C4-2B (cell line): ENCODE measurements at regions not wholly inside any gene's neighbourhood (a gene's known extent, or its start where the extent isn't known, plus 50 kb on each side); places are given as distances from the start of the nearest gene placed in this dataset.
"Not testable (repeated sequence)": the region's sequence is repeated elsewhere in the genome, so short reads cannot be mapped to it uniquely, and the experiment has no call there.

Experiments used
- H3K27ac ChIP-seq: fragments of 450-650 bp; 2 replicates; pipeline ENCODE4 v1.5.1; 2017
- ZFX ChIP-seq: fragments of 450-650 bp; IDR thresholded peaks from 2 replicates; pipeline ENCODE4 v1.6.1; 2017
- TF ChIP-seq, protein P1 (sequence below): fragments of 450-650 bp; conservative IDR thresholded peaks from 2 replicates; pipeline ENCODE4 v1.5.1; 2017; ENCODE audit warnings: mild to moderate bottlenecking

DNA sequence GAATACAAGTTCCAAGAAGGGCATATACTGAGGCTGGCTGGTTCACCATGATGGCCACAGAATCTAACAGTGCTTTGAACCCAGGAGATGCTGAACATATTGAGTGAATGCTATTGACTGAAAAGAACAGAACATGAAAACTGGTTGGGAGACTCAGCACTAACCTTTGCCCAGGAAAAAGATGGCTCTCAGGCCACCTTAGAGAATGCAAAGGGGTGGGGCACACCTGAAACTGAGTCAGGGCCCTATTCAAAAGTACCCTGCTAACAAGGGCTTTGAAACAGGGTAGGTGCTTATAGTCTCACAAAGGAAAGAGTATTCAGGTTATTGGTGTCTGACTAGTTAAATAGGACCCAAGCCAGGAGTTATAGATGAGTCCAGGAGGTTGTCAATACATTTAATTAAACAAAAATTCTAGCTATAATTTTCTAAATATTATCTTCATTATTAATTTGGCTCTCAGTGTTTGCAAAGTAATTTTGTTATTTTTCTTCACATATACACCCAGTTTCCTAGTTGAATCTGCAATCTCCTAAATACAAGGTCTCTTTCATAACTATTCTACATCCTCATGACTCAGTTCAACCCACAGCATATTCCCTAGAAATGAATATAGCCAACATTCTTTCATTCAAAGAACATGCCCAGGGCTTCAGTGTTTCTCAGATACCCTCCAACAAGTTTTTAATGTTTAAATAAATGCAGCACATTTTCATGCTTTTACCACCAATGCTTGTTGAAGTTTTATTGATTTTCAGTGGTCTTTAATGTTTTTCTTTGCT is 144.2 kb upstream of the RAPGEF2 start:
- no peak overlapping the region for H3K27ac ChIP-seq

DNA sequence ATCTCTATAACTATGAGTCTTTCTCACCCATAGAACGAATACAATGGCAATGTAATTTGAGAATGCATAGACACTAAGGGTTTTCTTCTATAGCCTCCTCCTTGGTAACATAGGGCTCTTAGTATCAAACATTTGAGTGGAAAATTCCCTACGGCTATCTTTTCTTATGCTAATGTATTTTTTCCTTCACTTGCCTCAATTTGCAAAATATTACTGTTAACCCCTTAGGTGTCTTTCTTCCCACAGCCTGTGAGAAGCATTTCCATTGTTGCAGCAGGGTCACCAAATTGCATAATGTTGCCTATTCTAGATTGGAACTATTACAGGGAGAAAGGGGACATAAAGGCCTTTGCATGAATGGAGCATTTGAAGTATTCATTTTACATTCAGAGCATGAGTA is 140.5 kb upstream of the RAPGEF2 start:
- TF ChIP-seq ZFX = no peak
- TF ChIP-seq, protein P1, sequence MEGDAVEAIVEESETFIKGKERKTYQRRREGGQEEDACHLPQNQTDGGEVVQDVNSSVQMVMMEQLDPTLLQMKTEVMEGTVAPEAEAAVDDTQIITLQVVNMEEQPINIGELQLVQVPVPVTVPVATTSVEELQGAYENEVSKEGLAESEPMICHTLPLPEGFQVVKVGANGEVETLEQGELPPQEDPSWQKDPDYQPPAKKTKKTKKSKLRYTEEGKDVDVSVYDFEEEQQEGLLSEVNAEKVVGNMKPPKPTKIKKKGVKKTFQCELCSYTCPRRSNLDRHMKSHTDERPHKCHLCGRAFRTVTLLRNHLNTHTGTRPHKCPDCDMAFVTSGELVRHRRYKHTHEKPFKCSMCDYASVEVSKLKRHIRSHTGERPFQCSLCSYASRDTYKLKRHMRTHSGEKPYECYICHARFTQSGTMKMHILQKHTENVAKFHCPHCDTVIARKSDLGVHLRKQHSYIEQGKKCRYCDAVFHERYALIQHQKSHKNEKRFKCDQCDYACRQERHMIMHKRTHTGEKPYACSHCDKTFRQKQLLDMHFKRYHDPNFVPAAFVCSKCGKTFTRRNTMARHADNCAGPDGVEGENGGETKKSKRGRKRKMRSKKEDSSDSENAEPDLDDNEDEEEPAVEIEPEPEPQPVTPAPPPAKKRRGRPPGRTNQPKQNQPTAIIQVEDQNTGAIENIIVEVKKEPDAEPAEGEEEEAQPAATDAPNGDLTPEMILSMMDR = no peak
- no peak overlapping the region for H3K27ac ChIP-seq

More for the DNA sequence above, 144.2 kb upstream of the RAPGEF2 start:
- no peak for TF ChIP-seq ZFX
- TF ChIP-seq, protein P1 = no peak

DNA sequence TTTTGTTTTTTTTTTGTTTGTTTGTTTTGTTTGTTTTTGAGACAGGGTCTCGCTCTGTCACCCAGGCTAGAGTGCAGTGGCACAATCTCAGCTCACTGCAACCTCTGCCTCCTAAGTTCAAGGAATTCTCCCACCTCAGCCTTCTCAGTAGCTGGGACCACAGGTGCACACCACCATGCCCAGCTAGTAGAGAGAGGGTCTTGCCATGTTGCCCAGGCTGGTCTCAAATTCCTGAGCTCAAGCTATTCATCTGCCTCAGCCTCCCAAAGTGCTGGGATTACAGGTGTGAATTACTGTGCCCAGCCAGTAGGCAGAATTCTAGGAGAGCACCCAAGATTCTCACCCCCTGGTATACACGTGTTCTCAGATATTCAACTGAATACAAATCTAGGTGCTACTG is 139.6 kb upstream of the RAPGEF2 start:
- not testable (repeated sequence) for H3K27ac ChIP-seq

DNA sequence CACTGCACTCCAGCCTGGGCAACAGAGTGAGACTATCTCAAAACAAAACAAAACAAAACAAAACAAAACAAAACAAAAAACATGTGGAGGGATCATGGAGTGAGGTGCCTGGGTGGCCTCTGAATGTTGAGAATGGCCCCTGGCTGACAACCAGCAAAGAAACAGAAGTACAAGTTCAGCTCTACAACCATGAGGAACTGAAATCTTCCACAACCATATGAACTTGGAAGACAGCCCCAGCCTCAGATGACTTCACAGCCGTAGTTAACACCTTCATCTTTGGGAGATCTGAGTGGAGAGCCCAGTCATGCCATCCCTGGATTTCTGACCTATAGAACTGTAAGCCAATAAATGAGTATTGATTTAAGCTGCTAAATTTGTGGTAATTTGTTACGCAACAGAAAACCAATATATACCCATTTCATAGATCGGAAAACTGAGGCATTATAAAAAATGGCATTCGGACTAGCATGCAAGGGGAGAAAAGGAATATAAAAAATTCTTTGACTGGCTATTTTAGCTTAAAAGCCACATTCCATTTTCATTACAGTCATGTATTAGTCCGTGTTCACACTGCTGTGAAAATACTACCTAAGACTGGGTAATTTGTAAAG is 138.7 kb upstream of the RAPGEF2 start:
- TF ChIP-seq, protein P1 = no peak
- TF ChIP-seq ZFX = no peak
- no peak overlapping the region for H3K27ac ChIP-seq

DNA sequence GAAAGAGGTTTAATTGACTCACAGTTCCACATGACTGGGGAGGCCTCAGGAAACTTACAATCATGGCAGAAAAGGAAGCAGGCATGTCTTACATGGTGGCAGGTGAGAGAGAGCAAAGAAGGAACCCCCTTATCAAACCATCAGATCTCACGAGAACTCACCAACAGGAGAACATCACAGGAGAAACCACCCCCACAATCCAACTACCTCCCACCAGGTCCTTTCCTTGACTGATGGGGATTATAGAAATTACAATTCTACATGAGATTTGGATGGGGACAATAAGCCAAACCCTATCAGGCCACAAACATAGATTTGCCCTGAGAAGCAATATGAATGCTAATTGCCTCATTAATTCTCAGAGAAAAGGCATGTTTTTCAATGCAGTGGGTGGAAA is 138.2 kb upstream of the RAPGEF2 start:
- TF ChIP-seq ZFX = no peak
- TF ChIP-seq, protein P1 = no peak
- no peak overlapping the region for H3K27ac ChIP-seq

DNA sequence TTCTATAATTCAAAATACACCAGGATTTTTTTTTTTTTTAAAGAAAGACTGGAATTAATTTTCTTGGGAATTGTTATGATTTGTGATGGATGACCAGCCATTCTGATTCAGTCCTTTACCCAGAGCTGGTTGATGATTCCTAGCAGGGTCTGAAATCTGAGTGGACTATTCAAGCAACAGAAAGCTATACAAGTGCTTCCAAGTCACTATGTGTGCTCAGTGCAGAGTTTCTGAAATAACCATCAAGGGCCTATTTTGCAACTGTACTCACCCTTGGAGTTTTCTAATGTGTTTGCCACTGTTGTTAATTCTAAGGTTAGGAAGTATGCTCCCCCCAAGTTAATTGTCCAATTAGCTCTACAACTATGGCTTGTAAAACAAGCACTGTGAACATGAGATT is 137.7 kb upstream of the RAPGEF2 start:
- TF ChIP-seq, protein P1 = no peak
- no peak overlapping the region for H3K27ac ChIP-seq

DNA sequence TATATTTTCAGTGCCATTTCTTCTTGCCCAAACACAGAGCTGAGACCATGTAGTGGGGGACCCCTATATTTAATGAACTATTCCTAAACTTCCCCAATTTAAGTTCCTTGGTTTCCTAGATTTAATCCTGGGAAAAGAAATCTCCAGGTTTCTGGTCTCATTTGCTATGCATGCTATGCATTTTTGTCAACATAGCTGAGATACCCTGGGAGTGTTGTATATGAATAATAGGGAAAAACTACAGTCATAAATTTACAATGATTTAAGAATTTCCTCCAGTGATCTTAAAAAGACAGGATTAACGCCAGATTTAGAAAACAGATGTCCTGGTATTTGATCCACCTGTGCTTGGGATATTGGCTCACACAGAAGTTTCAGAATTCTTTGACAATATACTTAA is 136.8 kb upstream of the RAPGEF2 start:
- no peak overlapping the region for H3K27ac ChIP-seq
- TF ChIP-seq, protein P1 = no peak
- no peak for TF ChIP-seq ZFX

DNA sequence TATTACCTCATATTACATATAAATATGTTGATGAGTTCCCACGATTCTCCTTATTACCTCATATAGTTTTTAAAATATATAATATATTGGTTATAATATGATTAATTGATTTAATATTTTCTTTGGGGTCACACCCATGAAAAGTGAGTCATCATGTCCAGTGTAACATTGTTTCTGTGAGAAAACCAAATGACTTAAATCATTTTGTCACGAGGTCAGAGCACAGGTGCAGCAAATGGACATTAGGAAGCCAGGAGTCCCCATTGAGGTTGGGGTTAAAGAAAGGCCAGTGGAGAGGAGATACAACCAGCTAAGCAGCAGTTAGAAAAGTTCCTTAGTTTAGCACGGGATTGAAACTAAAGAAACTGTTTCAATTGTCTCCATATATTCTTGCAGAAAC is 133.9 kb upstream of the RAPGEF2 start:
- H3K27ac ChIP-seq = no peak overlapping the region
- TF ChIP-seq, protein P1 = no peak
